ENCODE measurements at regions not wholly inside any gene's neighbourhood (a gene's known extent, or its start where the extent isn't known, plus 50 kb on each side); places are given as distances from the start of the nearest gene placed in this dataset.

DNA sequence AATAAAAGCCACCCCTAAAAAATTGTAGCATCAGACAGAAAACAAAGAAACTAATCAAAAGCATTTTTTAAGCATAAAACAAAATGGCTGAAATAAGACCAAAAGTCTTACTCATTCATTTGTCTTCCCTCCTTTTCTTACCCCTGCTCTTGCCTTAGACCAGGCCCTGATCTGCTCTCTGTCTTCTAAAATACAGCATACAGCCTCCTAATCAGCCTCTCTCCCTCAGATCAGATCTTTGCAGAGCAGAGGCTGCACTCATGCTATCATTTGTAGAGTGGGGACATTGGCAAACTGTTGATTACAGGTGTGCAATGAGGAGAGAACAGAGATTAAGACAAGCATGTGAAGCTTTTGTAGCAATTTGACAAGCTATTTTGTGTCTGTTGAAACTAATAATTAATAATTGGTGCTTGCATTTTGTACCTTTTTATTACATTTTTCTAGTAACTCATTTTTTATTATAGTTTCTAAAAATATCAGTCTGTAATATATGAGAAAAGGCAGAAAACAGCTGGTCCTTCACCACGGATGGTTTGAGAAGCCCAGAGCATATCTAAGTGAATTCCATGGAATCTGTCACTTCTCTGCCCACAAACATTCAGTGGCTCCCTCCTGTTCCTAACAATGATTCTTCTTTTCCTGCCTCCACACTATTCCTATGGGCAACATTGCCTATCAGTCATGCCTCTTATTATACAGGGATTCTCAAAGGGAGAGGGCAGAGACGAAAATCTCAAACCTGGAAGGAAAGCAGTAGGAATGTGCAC is 286.2 kb upstream of the STT3B start:
- no peaks in the 10 kb centered on the region for H3K36me3 Mint-ChIP-seq (ENCODE audit: insufficient read depth)
- H3K4me3 Mint-ChIP-seq: no peak overlapping the region
- H3K27me3 Mint-ChIP-seq: no peaks in the 10 kb centered on the region
- H3K27ac Mint-ChIP-seq: no peak overlapping the region
- H3K4me1 Mint-ChIP-seq (ENCODE audit: low read depth in 2 of 2): peaks cover 6 to 8% of the 10 kb centered on the region in 2 donors
- ATAC-seq (replicated peaks) (no peak), DNase-seq (no peak)
- H3K9me3 Mint-ChIP-seq: peaks cover 0 to 7% of the 10 kb centered on the region in 2 donors

DNA sequence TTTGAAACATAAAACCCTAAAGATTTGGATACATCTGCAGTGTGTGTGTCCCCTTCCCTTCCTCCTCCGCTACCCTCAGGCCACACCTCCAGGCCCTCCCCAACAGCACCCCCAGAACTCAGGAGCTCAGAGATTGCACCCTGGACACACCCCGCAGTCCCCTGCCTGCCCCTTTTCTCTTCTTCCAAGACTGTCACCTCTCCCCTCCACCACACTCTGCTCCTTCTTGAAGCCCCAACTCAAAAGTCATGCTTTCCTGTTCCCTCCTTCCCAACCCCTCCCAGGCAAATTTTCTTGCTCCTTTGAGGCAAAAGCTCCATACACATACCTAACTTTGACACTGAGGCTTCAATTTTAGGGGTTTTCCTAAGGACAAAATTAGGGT is 285.7 kb upstream of the STT3B start:
- Mint-ChIP-seq H3K4me1 (ENCODE audit: low read depth in 2 of 2) (peaks cover 6 to 8% of the 10 kb centered on the region in 2 donors), H3K4me3 (no peak overlapping the region), H3K27me3 (no peaks in the 10 kb centered on the region), H3K27ac (no peak overlapping the region), H3K9me3 (peaks cover 0 to 7% of the 10 kb centered on the region in 2 donors), H3K36me3 (ENCODE audit: insufficient read depth) (no peaks in the 10 kb centered on the region)
- ATAC-seq (replicated peaks) (no peak), DNase-seq (no peak)

DNA sequence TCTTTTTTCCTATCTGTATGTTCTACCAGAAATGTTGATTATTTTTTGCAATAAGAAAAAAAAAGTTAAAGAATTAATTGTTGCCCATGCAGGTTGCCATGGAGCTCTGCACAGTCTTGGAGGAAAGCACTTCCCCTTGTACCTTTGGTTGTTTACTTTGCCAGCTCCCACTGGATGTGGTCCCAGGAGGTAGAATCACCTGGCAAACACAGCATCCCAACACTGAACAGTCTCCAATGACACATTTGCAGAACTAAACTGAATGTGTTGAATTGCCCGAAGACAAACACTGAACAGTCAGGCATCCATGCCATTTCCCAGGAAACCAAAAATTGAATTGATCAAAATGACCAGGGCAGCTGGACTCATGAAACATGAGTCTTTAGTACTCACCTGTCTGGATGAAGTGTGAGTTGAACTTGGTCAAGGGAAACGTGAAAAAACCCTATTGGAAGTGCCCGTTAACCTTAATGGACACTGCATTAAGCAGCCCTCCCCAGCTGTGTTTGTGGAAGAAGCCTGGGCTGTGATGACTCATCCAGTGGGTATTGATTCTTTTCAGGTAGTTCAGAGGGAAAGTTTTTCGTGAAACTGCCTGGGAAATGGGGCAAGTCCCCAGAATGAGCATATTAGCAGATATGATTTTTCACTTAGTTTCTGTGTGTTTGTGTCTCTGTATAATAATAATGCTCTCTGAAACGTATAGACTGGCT is 284.7 kb upstream of the STT3B start:
- no peaks in the 10 kb centered on the region for H3K36me3 Mint-ChIP-seq (ENCODE audit: insufficient read depth)
- peaks cover 6 to 8% of the 10 kb centered on the region in 2 donors for H3K4me1 Mint-ChIP-seq (ENCODE audit: low read depth in 2 of 2)
- no peak overlapping the region for H3K4me3 Mint-ChIP-seq
- H3K27me3 Mint-ChIP-seq: no peaks in the 10 kb centered on the region
- DNase-seq (no peak), ATAC-seq (replicated peaks) (no peak)
- no peak overlapping the region for H3K27ac Mint-ChIP-seq
- H3K9me3 Mint-ChIP-seq: peaks cover 0 to 7% of the 10 kb centered on the region in 2 donors

DNA sequence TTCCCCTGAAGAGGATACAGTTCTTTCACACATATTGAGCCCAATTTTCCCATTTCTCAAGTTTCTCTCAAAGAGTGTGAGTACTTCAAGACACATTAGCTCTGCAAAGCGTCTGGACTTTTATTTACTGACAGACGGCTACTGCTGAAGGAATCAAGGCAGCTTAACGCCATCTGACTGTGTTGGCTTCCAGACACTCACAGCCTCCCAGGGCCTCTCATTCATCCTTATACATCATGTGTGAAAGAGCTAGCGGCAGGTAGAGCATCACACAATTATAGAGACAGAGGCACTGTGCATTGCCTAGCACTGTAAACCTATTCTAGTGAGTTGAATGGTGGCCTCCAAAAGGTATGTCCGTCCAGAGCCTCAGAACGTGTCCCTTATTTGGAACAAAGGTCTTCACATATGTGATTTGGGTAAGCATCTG is 284.1 kb upstream of the STT3B start:
- no peaks in the 10 kb centered on the region for H3K36me3 Mint-ChIP-seq (ENCODE audit: insufficient read depth)
- H3K9me3 Mint-ChIP-seq: peaks cover 0 to 7% of the 10 kb centered on the region in 2 donors
- H3K27ac Mint-ChIP-seq: no peak overlapping the region
- no peak overlapping the region for H3K4me3 Mint-ChIP-seq
- DNase-seq (no peak), ATAC-seq (replicated peaks) (no peak)
- H3K4me1 Mint-ChIP-seq (ENCODE audit: low read depth in 2 of 2): peaks cover 6 to 9% of the 10 kb centered on the region in 2 donors
- H3K27me3 Mint-ChIP-seq: no peaks in the 10 kb centered on the region

DNA sequence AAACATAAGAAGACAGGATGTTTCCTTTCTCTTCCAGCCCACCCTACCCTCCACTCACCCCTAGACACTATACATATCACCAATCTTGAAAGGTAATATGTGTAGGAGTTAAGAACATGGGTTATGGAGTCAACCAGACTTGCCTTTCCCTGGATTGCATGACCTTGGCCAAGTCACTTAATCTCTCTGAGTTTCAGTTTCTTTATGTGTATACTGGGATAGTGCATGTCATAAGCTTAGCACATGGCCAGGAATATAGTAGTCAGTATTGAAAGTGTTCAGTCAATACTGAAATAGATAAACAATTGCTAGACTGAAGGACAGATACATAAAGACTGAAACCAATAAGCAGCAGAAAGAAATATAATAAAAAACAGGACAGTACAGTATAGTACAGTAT is 283.2 kb upstream of the STT3B start:
- Mint-ChIP-seq H3K36me3 (ENCODE audit: insufficient read depth) (no peaks in the 10 kb centered on the region), H3K4me1 (ENCODE audit: low read depth in 2 of 2) (peaks cover 6 to 11% of the 10 kb centered on the region in 2 donors), H3K9me3 (peaks cover 0 to 7% of the 10 kb centered on the region in 2 donors), H3K27ac (no peak overlapping the region), H3K27me3 (no peaks in the 10 kb centered on the region), H3K4me3 (no peak overlapping the region)
- no peak for DNase-seq
- no peak for ATAC-seq (replicated peaks)

DNA sequence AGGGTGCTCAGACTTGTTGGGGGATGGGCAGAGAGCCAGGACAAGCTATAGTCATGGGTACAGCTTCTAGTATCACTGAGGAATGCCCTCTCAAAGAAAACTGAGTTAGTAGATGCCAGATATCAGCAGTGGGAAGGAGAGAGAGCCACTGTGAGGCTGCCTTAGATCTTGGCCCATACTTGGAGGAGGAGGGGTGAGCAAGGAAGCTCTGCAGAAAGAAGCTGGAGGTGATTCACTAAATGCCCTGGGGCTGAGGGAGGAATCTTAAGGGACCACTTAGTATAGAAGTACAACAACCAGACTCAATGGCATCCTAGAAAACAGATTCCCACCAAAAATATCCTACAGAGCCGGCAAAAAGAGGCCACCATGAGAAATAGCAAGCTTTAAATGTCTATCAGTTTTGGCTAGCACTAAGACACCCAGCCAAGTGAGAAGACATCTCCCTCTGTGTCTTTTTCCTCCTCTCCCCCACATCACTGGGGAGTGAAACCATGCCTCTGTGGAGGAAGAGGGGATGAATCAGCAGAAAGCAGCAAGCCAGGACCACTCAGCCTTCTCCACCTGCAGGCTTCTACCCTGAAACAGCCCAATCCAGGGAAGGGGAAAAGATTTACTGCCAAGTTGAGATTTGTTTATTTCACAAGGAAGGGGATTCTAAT is 282.5 kb upstream of the STT3B start:
- Mint-ChIP-seq H3K4me1 (ENCODE audit: low read depth in 2 of 2) (peaks cover 6 to 11% of the 10 kb centered on the region in 2 donors), H3K27me3 (no peaks in the 10 kb centered on the region), H3K9me3 (peaks cover 0 to 7% of the 10 kb centered on the region in 2 donors), H3K4me3 (no peak overlapping the region), H3K36me3 (ENCODE audit: insufficient read depth) (no peaks in the 10 kb centered on the region), H3K27ac (no peak overlapping the region)
- DNase-seq (no peak), ATAC-seq (replicated peaks) (no peak)

DNA sequence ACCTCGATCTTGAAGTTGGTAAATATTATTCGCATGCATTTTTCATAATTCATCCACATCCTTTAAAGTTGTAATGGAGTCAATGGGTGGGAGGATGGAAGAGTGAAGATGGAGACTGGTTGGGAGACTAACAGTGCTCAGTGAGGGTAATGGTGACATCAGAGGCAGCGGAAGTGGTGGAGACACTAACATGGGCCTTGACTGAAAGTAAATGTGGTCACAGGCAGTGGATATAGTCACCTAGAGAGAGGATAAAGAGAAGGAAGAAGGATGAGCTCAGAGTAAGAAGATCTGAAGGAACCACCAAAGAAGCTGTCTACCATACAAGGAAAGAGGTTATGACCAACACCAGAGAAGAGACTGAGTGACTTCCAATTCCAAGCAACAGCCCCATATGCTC is 281.6 kb upstream of the STT3B start:
- no peaks in the 10 kb centered on the region for H3K27me3 Mint-ChIP-seq
- H3K4me3 Mint-ChIP-seq: no peak overlapping the region
- peaks cover 6 to 11% of the 10 kb centered on the region in 2 donors for H3K4me1 Mint-ChIP-seq (ENCODE audit: low read depth in 2 of 2)
- ATAC-seq (replicated peaks) (no peak), DNase-seq (no peak)
- no peak overlapping the region for H3K27ac Mint-ChIP-seq
- no peaks in the 10 kb centered on the region for H3K36me3 Mint-ChIP-seq (ENCODE audit: insufficient read depth)
- H3K9me3 Mint-ChIP-seq: peaks cover 0 to 7% of the 10 kb centered on the region in 2 donors

DNA sequence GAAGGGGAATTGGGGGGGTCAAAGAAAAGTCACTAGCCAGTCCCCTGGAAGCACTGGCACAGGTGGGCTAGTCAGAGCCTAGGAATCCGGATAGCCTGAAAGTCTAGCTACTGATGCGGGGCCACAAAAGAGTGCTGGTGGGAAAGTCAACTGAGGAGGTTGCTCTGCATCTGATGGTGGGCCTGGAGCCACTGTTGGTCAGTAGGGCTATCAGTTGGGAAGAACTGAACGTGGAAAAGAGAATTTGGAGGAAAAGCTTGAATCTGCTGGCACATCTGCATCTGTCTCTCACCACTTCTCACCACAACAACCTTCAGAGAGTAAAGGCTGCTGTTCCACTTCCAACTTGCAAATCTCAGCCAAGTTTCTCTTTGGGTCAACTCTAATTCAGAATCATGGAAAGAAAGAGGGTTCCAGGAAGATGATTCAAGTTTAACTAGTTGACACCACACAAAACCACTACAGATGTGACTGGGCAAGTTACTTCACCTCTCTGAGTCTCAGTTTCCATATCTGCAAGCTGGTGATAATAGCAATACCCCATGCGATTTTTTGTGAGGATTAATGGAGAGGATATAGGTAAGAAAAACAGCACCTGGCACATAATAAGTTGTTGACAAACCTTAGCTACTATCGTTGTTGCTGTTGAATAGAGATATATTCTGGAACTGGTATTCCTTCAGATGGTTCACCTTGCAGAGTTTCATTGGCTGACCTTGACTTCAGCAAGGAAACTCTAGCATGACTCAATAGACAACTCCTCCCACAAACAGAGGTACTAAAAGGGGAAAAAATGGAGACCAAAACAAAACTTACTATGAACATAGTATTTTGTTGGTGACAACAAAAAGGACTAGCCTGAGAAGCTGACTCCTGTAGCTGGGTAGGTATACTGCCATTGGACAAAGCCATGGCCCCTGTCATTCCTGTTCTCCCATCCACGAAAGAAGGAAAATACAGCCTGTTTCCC is 280.2 kb upstream of the STT3B start:
- Mint-ChIP-seq H3K4me3 (no peak overlapping the region), H3K36me3 (ENCODE audit: insufficient read depth) (no peaks in the 10 kb centered on the region), H3K4me1 (ENCODE audit: low read depth in 2 of 2) (peaks cover 6 to 11% of the 10 kb centered on the region in 2 donors), H3K27me3 (no peaks in the 10 kb centered on the region), H3K27ac (no peak overlapping the region), H3K9me3 (peaks cover 0 to 7% of the 10 kb centered on the region in 2 donors)
- DNase-seq: no peak
- no peak for ATAC-seq (replicated peaks)

DNA sequence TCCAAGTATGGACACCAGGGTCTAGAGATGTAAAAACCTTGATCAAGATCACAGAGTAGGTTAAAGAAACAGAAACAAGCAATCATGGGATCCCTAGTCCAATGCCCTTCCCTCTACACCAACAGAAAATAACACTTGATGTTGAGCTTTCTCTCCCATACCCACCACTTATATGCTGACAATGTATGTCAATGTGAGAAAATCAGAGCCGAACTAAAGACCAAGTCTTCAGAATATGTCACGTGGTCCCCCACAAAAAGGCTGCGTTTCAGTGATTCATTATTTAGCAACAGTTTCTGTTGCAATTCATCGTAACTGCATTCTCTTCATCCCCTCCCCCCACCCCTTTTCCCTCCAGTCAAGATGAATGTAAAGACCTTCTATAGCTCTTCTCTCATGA is 278.9 kb upstream of the STT3B start:
- no peaks in the 10 kb centered on the region for H3K36me3 Mint-ChIP-seq (ENCODE audit: insufficient read depth)
- ATAC-seq (replicated peaks) (no peak), DNase-seq (no peak)
- no peak overlapping the region for H3K27ac Mint-ChIP-seq
- H3K9me3 Mint-ChIP-seq: peaks cover 0 to 7% of the 10 kb centered on the region in 2 donors
- no peak overlapping the region for H3K4me3 Mint-ChIP-seq
- H3K4me1 Mint-ChIP-seq (ENCODE audit: low read depth in 2 of 2): peaks cover 6 to 10% of the 10 kb centered on the region in 2 donors
- no peaks in the 10 kb centered on the region for H3K27me3 Mint-ChIP-seq

DNA sequence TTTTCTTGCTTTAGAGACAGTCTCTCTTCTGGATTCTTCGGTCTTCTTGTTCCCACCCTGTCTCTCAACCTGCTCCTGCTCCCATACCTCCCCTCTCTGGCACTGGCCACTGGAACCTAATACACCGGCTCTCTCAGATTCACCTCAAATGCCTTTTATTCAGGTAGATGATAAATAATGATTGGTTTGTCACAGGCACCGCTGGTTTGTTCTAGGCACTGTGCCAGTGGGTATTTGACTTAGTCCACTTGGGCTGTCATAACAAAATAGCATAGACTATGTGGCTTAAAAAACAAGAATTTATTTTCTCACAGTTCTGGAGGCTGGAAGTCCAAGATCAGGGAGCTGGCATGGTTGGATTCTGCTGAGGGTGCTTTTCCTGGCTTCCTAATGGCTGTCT is 278.2 kb upstream of the STT3B start:
- H3K27me3 Mint-ChIP-seq: no peaks in the 10 kb centered on the region
- H3K27ac Mint-ChIP-seq: no peak overlapping the region
- no peaks in the 10 kb centered on the region for H3K36me3 Mint-ChIP-seq (ENCODE audit: insufficient read depth)
- peaks cover 0 to 7% of the 10 kb centered on the region in 2 donors for H3K9me3 Mint-ChIP-seq
- DNase-seq (no peak), ATAC-seq (replicated peaks) (no peak)
- H3K4me3 Mint-ChIP-seq: no peak overlapping the region
- peaks cover 6 to 9% of the 10 kb centered on the region in 2 donors for H3K4me1 Mint-ChIP-seq (ENCODE audit: low read depth in 2 of 2)

DNA sequence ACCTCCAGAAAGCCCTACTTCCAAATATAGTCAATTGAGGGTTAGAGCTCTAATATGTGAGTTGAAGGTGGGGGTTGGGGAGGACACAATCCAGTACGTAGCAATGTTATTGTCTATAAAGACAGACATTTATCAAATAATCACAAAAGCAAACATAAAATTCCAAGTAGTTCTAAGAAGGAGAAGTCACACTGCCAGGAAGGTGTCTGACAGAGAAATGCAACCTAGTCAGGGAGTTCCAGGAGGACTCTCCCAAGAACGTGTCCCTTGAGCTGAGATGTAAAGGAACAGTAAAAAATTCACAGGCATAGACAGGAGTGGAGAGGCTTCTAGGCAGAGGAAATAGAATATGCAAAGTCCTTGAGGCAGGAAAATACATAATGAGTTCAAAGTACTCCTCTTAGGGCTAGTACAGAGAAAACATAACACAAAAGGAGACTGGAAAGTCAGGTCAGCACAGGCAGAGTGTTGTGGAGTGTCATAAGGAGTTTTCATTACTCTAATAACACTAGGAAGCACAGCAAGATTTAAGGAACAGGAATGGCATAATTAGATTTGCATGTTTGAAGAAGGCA is 277.6 kb upstream of the STT3B start:
- ATAC-seq (replicated peaks) (no peak), DNase-seq (no peak)
- Mint-ChIP-seq H3K4me3 (no peak overlapping the region), H3K27ac (no peak overlapping the region), H3K9me3 (peaks cover 0 to 7% of the 10 kb centered on the region in 2 donors), H3K36me3 (ENCODE audit: insufficient read depth) (no peaks in the 10 kb centered on the region), H3K4me1 (ENCODE audit: low read depth in 2 of 2) (peaks cover under 1 to 4% of the 10 kb centered on the region in 2 donors), H3K27me3 (no peaks in the 10 kb centered on the region)

DNA sequence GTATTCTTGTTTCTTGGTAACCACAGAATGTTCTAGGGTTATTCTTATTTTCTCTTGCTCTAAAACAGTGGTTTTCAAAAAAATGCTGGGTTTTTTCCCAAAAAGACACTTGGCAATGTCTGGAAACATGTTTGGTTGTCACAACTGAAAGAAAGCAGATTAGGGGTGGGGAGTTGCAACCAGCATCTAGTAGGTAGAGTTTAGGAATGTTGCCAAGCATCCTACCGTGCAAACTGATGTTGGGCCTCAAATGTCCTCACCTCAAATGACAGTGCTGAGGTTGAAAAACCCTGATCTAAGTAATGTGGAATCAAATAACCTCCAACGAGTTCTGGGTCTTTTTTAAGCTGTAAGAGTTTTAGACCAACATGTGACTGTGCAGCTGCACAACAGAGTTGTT is 270.5 kb upstream of the STT3B start:
- H3K9me3 Mint-ChIP-seq: no peaks in the 10 kb centered on the region
- H3K27ac Mint-ChIP-seq: no peak overlapping the region
- ATAC-seq (replicated peaks) (no peak), DNase-seq (no peak)
- no peaks in the 10 kb centered on the region for H3K27me3 Mint-ChIP-seq
- no peaks in the 10 kb centered on the region for H3K4me1 Mint-ChIP-seq (ENCODE audit: low read depth in 2 of 2)
- H3K36me3 Mint-ChIP-seq (ENCODE audit: insufficient read depth): no peaks in the 10 kb centered on the region
- H3K4me3 Mint-ChIP-seq: no peak overlapping the region
